HTR-8/SVneo (cell line): ENCODE measurements at regions not wholly inside any gene's neighbourhood (a gene's known extent, or its start where the extent isn't known, plus 50 kb on each side); places are given as distances from the start of the nearest gene placed in this dataset.

Experiments used
- DNase-seq: peaks from one replicate; pipeline ENCODE4 v3.0.0; 2011; ENCODE audit warnings: low spot score, mixed read lengths; ENCODE audit not compliant: insufficient read length
- FAIRE-seq: peaks from 2 replicates; lab custom pipeline; 2011; peaks lifted over from hg19 to GRCh38; lab: Jason Lieb, UNC

GRCh38 chr7:95718577-95719410 is 53.6 kb upstream of the DYNC1I1 start:
- FAIRE-seq = no peak
- peak; percentile 2 for DNase-seq

GRCh38 chr7:95716357-95717122 is 55.8 kb upstream of the DYNC1I1 start:
- DNase-seq (no peak), FAIRE-seq (no peak)

- DNase-seq = no peak
- no peak for FAIRE-seq
These were observed 57.1 kb upstream of the DYNC1I1 start for GRCh38 chr7:95715274-95715673.

- no peak for DNase-seq
- no peak for FAIRE-seq
These were observed 61.6 kb upstream of the DYNC1I1 start for GRCh38 chr7:95710711-95711110.

GRCh38 chr7:95700917-95701316 is 71.4 kb upstream of the DYNC1I1 start:
- DNase-seq (no peak), FAIRE-seq (no peak)

- DNase-seq = no peak
- FAIRE-seq = no peak
These were observed 78.0 kb upstream of the DYNC1I1 start for GRCh38 chr7:95694334-95694733.

- no peak for DNase-seq
- FAIRE-seq = no peak
These were observed 78.6 kb upstream of the DYNC1I1 start for GRCh38 chr7:95693551-95694333.

- DNase-seq (no peak), FAIRE-seq (no peak)
These were observed 80.9 kb upstream of the DYNC1I1 start for GRCh38 chr7:95691464-95691863.

- no peak for FAIRE-seq
These were observed 81.9 kb upstream of the DYNC1I1 start for GRCh38 chr7:95690367-95690947.

GRCh38 chr7:95688931-95689495 is 83.3 kb upstream of the DYNC1I1 start:
- FAIRE-seq = no peak
- no peak for DNase-seq

More at GRCh38 chr7:95690367-95690947, 81.9 kb upstream of the DYNC1I1 start:
- no peak for DNase-seq

- DNase-seq = no peak
- FAIRE-seq = no peak
These were observed 84.5 kb upstream of the DYNC1I1 start for GRCh38 chr7:95687759-95688343.

- DNase-seq = no peak
- no peak for FAIRE-seq
These were observed 86.2 kb upstream of the DYNC1I1 start for GRCh38 chr7:95686109-95686508.

GRCh38 chr7:95684505-95684904 is 87.8 kb upstream of the DYNC1I1 start:
- FAIRE-seq (no peak), DNase-seq (no peak)

GRCh38 chr7:95684037-95684436 is 87.7 kb upstream of the PDK4 start:
- FAIRE-seq = no peak
- DNase-seq = no peak

- no peak for FAIRE-seq
- DNase-seq = no peak
These were observed 86.6 kb upstream of the PDK4 start for GRCh38 chr7:95682913-95683312.

GRCh38 chr7:95676691-95677090 is 80.4 kb upstream of the PDK4 start:
- FAIRE-seq (no peak), DNase-seq (no peak)

- DNase-seq (no peak), FAIRE-seq (no peak)
These were observed 79.3 kb upstream of the PDK4 start for GRCh38 chr7:95675632-95676031.

GRCh38 chr7:95675016-95675415 is 78.7 kb upstream of the PDK4 start:
- FAIRE-seq (no peak), DNase-seq (no peak)

- FAIRE-seq (no peak), DNase-seq (no peak)
These were observed 77.8 kb upstream of the PDK4 start for GRCh38 chr7:95674101-95674500.

GRCh38 chr7:95672434-95672833 is 76.1 kb upstream of the PDK4 start:
- no peak for DNase-seq
- no peak for FAIRE-seq
